K562 (cell line): ENCODE measurements at regions not wholly inside any gene's neighbourhood (a gene's known extent, or its start where the extent isn't known, plus 50 kb on each side); places are given as distances from the start of the nearest gene placed in this dataset.

ENCODE experiments used
- ATAC-seq: fragments of 200-7000 bp; cut with Tn5 transposase; 3 replicates; pipeline ENCODE4 v1.9.1; 2020; ENCODE audit warnings: moderate library complexity
- BruUV-seq: library from RNA; stranded (reverse); fragments of 400-500 nt; replicated peaks from 2 replicates; lab custom pipeline; 2021; lab: Mats Ljungman, UMichigan
- CTCF ChIA-PET: fragments of 300-600 bp; formaldehyde crosslinking; extraction: SDS; loops from one replicate; lab custom pipeline; 2021; ENCODE audit warnings: low intra/inter-chr PET ratio; lab: Yijun Ruan, JAX
- POLR2A ChIA-PET: fragments of 300-600, 350-650 bp; sonication (Branson Sonifier 250); formaldehyde crosslinking; extraction: SDS; loops from one replicate; lab custom pipeline; 2021; ENCODE audit warnings: antibody characterized with exemption, inconsistent platforms; lab: Yijun Ruan, JAX
- DNase-seq, 4 experiments: peaks; one replicate each; pipeline versions ENCODE4 v3.0.0 to v3.0.0-alpha.2; 2011 to 2018; ENCODE audit warnings: low spot score in 3 of 4, mixed read lengths in 3 of 4; ENCODE audit errors: extremely low read depth in 1 of 4
- FAIRE-seq: peaks from 2 replicates; lab custom pipeline; 2011; peaks lifted over from hg19 to GRCh38; lab: Jason Lieb, UNC
- H2AFZ ChIP-seq: 2 replicates; pipeline ENCODE4 v1.6.0; 2011; ENCODE audit warnings: low read depth, low read length, control low read depth, inconsistent platforms
- H3K27ac ChIP-seq: fragments of 200-600 bp; 3 replicates; pipeline ENCODE4 v1.8.0; 2011; ENCODE audit warnings: low read depth, mild to moderate bottlenecking, control low read depth, inconsistent platforms, low read length, moderate library complexity, mixed read lengths; ENCODE audit errors: extremely low read depth
- H3K27me3 ChIP-seq, 2 experiments: fragments of 300-600 bp in 1 of 2; 2 replicates in 1 of 2; 3 replicates in 1 of 2; pipeline versions ENCODE4 v1.6.0 to v1.8.0; 2011; ENCODE audit warnings: inconsistent platforms in 2 of 2, low read length in 2 of 2, mild to moderate bottlenecking in 1 of 2, mixed read lengths in 1 of 2, moderate library complexity in 1 of 2; ENCODE audit not compliant: control insufficient read depth in 2 of 2, insufficient read depth in 2 of 2
- H3K36me3 ChIP-seq: fragments of 300-600 bp; 3 replicates; pipeline ENCODE4 v1.8.0; 2011; ENCODE audit warnings: mild to moderate bottlenecking, low read length, inconsistent platforms; ENCODE audit not compliant: control insufficient read depth, insufficient read depth
- H3K4me1 ChIP-seq, 2 experiments: fragments of 200-600 bp in 1 of 2; replicated peaks in 1 of 2; 2 replicates in 1 of 2; 3 replicates in 1 of 2; pipeline versions ENCODE4 v1.5.1 to v1.8.0; 2011; ENCODE audit warnings: inconsistent platforms in 2 of 2, low read length in 2 of 2, mild to moderate bottlenecking in 1 of 2, mixed read lengths in 1 of 2, moderate library complexity in 1 of 2; ENCODE audit not compliant: control insufficient read depth in 2 of 2, insufficient read depth in 2 of 2
- H3K4me2 ChIP-seq: 2 replicates; pipeline ENCODE4 v1.6.1; 2011; ENCODE audit warnings: low read length, control low read depth, inconsistent platforms, mixed read lengths; ENCODE audit not compliant: insufficient read depth
- H3K4me3 ChIP-seq: fragments of 200-600 bp; sonication (generic), shearing (Covaris generic); 2 replicates; pipeline ENCODE4 v1.5.1; 2016; ENCODE audit warnings: control low read depth, inconsistent platforms
- H3K79me2 ChIP-seq: fragments of 200-600 bp; 3 replicates; pipeline ENCODE4 v1.8.0; 2011; ENCODE audit warnings: low read length, inconsistent platforms; ENCODE audit not compliant: control insufficient read depth, insufficient read depth
- H3K9ac ChIP-seq, 2 experiments: 2 replicates each; pipeline versions ENCODE4 v1.6.0 to v1.6.1; 2011; ENCODE audit warnings: low read depth in 2 of 2, low read length in 2 of 2, control low read depth in 1 of 2, inconsistent platforms in 1 of 2, mild to moderate bottlenecking in 1 of 2, mixed read lengths in 1 of 2; ENCODE audit not compliant: insufficient read depth in 1 of 2
- H3K9me1 ChIP-seq: one replicate; pipeline ENCODE4 v1.6.0; 2011; ENCODE audit warnings: inconsistent platforms, mild to moderate bottlenecking, low read length, moderate library complexity; ENCODE audit not compliant: control insufficient read depth, insufficient read depth
- H3K9me3 ChIP-seq: replicated peaks from 2 replicates; pipeline ENCODE4 v1.5.1; 2011; ENCODE audit warnings: low read depth, low read length, inconsistent platforms; ENCODE audit not compliant: control insufficient read depth, insufficient read depth
- H4K20me1 ChIP-seq: replicated peaks from 2 replicates; pipeline ENCODE4 v1.6.1; 2011; ENCODE audit warnings: low read length, inconsistent platforms, mixed read lengths; ENCODE audit not compliant: control insufficient read depth, insufficient read depth
- ARHGAP35 ChIP-seq: fragments of 450-650 bp; IDR thresholded peaks from 2 replicates; pipeline ENCODE4 v1.6.1; 2018; ENCODE audit not compliant: partially characterized antibody
- BRF1 ChIP-seq: IDR thresholded peaks from 3 replicates; pipeline ENCODE4 v1.6.1; 2011; ENCODE audit warnings: borderline replicate concordance, mild to moderate bottlenecking; ENCODE audit not compliant: insufficient read length; ENCODE audit errors: extremely low read depth
- CTCFL ChIP-seq: IDR thresholded peaks from 2 replicates; pipeline ENCODE4 v1.6.1; 2011; ENCODE audit warnings: borderline replicate concordance, low read depth, mild to moderate bottlenecking, moderate library complexity, low read length; ENCODE audit not compliant: insufficient read depth, poor library complexity, severe bottlenecking
- ELF4 ChIP-seq: fragments of 450-650 bp; formaldehyde crosslinking; IDR thresholded peaks from 2 replicates; pipeline ENCODE4 v1.4.0; 2022; ENCODE audit warnings: missing genetic modification characterization
- MEF2D ChIP-seq: conservative IDR thresholded peaks from 2 replicates; pipeline ENCODE4 v1.6.1; 2016; ENCODE audit warnings: low read depth, missing genetic modification characterization, missing compliant biosample characterization
- NR3C1 ChIP-seq: sonication (generic); formaldehyde crosslinking; IDR thresholded peaks from 2 replicates; pipeline ENCODE4 v1.8.1; 2022; ENCODE audit warnings: missing genetic modification reagents
- POLR2G ChIP-seq: fragments of 200-400 bp; formaldehyde crosslinking; IDR thresholded peaks from 2 replicates; pipeline ENCODE4 v1.6.1; 2017; ENCODE audit warnings: low read depth, mild to moderate bottlenecking, antibody characterized with exemption, low read length, moderate library complexity
- POLR3G ChIP-seq: IDR thresholded peaks from 2 replicates; pipeline ENCODE4 v1.6.1; 2011; ENCODE audit not compliant: insufficient read length, insufficient replicate concordance; ENCODE audit errors: extremely low read depth
- RBM15 ChIP-seq: fragments of 200-400 bp; formaldehyde crosslinking; IDR thresholded peaks from 2 replicates; pipeline ENCODE4 v1.6.1; 2018; ENCODE audit warnings: mild to moderate bottlenecking, low read length, moderate library complexity; ENCODE audit not compliant: insufficient read depth
- RFX7 ChIP-seq: fragments of 250-450 bp; sonication (Bioruptor Pico); IDR thresholded peaks from 2 replicates; pipeline ENCODE4 v1.5.1; 2021; ENCODE audit warnings: mild to moderate bottlenecking
- ZBTB34 ChIP-seq: fragments of 250-450 bp; sonication (Bioruptor Pico); IDR thresholded peaks from 2 replicates; pipeline ENCODE4 v1.8.0; 2021; ENCODE audit warnings: mild to moderate bottlenecking, moderate library complexity
- ZNF347 ChIP-seq: fragments of 450-650 bp; formaldehyde crosslinking; IDR thresholded peaks from 2 replicates; pipeline ENCODE4 v1.4.0; 2020; ENCODE audit warnings: low read depth, mild to moderate bottlenecking, moderate library complexity
- ZNF445 ChIP-seq: fragments of 250-450 bp; sonication (Bioruptor Pico); IDR thresholded peaks from 2 replicates; pipeline ENCODE4 v1.4.0; 2020; ENCODE audit warnings: low read depth, mild to moderate bottlenecking, moderate library complexity
- WGBS: fragments of 100-300 bp; shearing (Covaris generic); methylation state at CpG from one replicate; pipeline ENCODE4 v1.1.6; 2016; ENCODE audit warnings: low coverage, mixed read lengths; ENCODE audit not compliant: insufficient coverage; ENCODE audit errors: missing lambda C conversion rate; 5-methylcytosine and 5-hydroxymethylcytosine counted together
- in situ Hi-C: fragments of 300-500 bp; cut with MboI; formaldehyde crosslinking; loops from 4 replicates; pipeline ENCODE4 v1.15.0; 2018; ENCODE audit warnings: inconsistent platforms, mixed read lengths
- intact Hi-C: fragments of 100-400 bp; cut with micrococcal nuclease; formaldehyde crosslinking; loops from 2 replicates; pipeline ENCODE4 v1.14.2; 2022

DNA sequence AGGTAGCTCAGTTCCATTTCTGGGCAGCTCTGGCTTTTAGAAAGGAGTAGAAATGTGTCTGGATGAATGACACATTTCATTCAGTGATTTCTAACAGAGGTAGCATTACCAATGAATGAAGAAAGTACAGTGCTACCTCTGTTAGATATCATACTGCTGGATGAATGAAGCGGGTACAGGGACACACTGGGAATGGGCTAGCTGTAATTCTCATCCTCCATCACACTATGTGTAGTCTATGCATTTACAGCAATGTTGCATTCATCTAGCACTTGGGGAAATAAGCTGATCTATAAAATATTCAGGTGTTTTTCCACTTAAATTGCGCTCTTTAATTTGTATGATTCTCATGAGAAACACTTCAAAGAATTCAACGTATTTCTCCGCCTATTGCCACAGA is 158.3 kb upstream of the IRX5 start:
- POLR2A ChIA-PET: no interaction called here
- Histone ChIP-seq H4K20me1 (no peaks in the 10 kb centered on the region), H3K36me3 (no peaks in the 10 kb centered on the region), H3K27me3 (no peaks in the 10 kb centered on the region; a peak in 1 of 5 replicates), H3K79me2 (no peaks in the 10 kb centered on the region), H3K9ac (no peak overlapping the region), H3K4me1 (no peaks in the 10 kb centered on the region), H3K4me3 (no peak overlapping the region), H3K9me1 (no peaks in the 10 kb centered on the region), H2AFZ (no peak overlapping the region), H3K9me3 (no peaks in the 10 kb centered on the region), H3K4me2 (no peak overlapping the region), H3K27ac (no peak overlapping the region)
- DNase-seq: no peak
- FAIRE-seq: no peak
- intact Hi-C loops: no loop called here
- CTCF ChIA-PET: no interaction called here
- no peak for TF ChIP-seq ARHGAP35
- no peak for TF ChIP-seq POLR3G
- TF ChIP-seq CTCFL: no peak
- no peak for TF ChIP-seq ELF4 (CRISPR knock-in tag)
- TF ChIP-seq RBM15: no peak
- no peak for TF ChIP-seq ZNF347 (CRISPR knock-in tag)
- no peak for TF ChIP-seq MEF2D
- TF ChIP-seq BRF1: no peak
- no peak for TF ChIP-seq ZNF445
- TF ChIP-seq RFX7: no peak
- no peak for TF ChIP-seq POLR2G
- no peak for TF ChIP-seq ZBTB34
- no peak for TF ChIP-seq NR3C1
- in situ Hi-C loops: no loop called here
- 0% methylated on average over 4 of the region's 4 CpGs for WGBS
- no TSS peak for BruUV-seq
- no peak for ATAC-seq
